ENCODE measurements at regions not wholly inside any gene's neighbourhood (a gene's known extent, or its start where the extent isn't known, plus 50 kb on each side); places are given as distances from the start of the nearest gene placed in this dataset.

DNA sequence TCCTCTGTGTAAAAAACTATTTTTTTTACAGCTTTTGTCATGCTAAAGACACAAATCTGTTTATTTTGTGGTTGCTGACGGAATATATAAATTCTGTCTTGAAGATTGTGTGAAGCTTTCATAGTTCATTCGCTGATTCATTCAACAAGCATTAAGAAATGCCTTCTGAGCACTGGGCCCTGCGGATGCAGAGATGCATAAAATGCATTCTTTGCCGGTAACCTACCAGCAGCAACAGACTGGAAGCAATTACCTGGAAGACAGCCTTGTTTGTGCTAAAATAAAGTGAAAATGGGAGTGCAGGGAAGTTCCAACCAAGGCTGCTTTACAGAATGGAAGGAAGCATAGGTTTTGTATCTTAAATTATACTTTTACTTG lies 119.7 kb downstream of the PMAIP1 start:
- Histone ChIP-seq H4K20me1 (ENCODE audit: insufficient read depth, low read length) (no peaks in the 10 kb centered on the region), H3K4me2 (ENCODE audit: low read depth, low read length) (no peak overlapping the region), H3K79me2 (ENCODE audit: insufficient read depth, low read length) (no peaks in the 10 kb centered on the region), H3K27ac (ENCODE audit: extremely low read length, insufficient read depth, low read length) (no peak overlapping the region), H3K9me3 (ENCODE audit: low read length) (no peaks in the 10 kb centered on the region), H3K4me3 (replicated peaks in 1 of 3; ENCODE audit: insufficient read depth in 1 of 3, low read depth in 2 of 3, low read length in 3 of 3) (no peak overlapping the region), H3K27me3 (ENCODE audit: control insufficient read depth in 1 of 2, insufficient read depth in 2 of 2, low read length in 2 of 2) (no peaks in the 10 kb centered on the region), H2AFZ (ENCODE audit: low read length) (no peak overlapping the region), H3K4me1 (ENCODE audit: insufficient read depth, low read length) (no peaks in the 10 kb centered on the region), H3K36me3 (replicated peaks in 1 of 2; ENCODE audit: control insufficient read depth in 1 of 2, insufficient read depth in 2 of 2, low read length in 2 of 2) (no peaks in the 10 kb centered on the region), H3K9ac (ENCODE audit: insufficient read depth, low read depth, low read length) (no peak overlapping the region)
- DNase-seq (ENCODE audit: low spot score) (no peak), FAIRE-seq (no peak), ATAC-seq (no peak)
- no TSS peak for BruUV-seq (replicated peaks)
- intact Hi-C loops (cut with micrococcal nuclease; ENCODE audit: unreplicated experiment), result no loop called here
- POLR2A ChIA-PET, result no interaction called here
- in situ Hi-C loops (cut with HindIII; ENCODE audit: extremely low pct_ligation_motif_present, low pct_unique_long_range_greater_than_20kb), result no loop called here
- 5% methylated on average over 4 of the region's 4 CpGs for WGBS (ENCODE audit: low lambda C conversion rate)
- no peak for TF ChIP-seq ZBTB20 (CRISPR knock-in tag; IDR thresholded peaks at IDR 0.05; ENCODE audit: borderline replicate concordance, low read depth)
- no peak for TF ChIP-seq BRCA1 (CRISPR knock-in tag; IDR thresholded peaks at IDR 0.05)
- no peak for TF ChIP-seq ZNF850 (CRISPR knock-in tag; conservative IDR thresholded peaks at IDR 0.05)
- TF ChIP-seq SMAD3 (CRISPR knock-in tag; IDR thresholded peaks at IDR 0.05), result no peak
- TF ChIP-seq PLRG1 (conservative IDR thresholded peaks at IDR 0.05), result no peak
- TF ChIP-seq JUN (CRISPR knock-in tag; IDR thresholded peaks at IDR 0.05), result no peak
- TF ChIP-seq HNRNPK (IDR thresholded peaks at IDR 0.05; ENCODE audit: low read depth, low read length, poor library complexity, severe bottlenecking), result no peak
- TF ChIP-seq, protein P1, sequence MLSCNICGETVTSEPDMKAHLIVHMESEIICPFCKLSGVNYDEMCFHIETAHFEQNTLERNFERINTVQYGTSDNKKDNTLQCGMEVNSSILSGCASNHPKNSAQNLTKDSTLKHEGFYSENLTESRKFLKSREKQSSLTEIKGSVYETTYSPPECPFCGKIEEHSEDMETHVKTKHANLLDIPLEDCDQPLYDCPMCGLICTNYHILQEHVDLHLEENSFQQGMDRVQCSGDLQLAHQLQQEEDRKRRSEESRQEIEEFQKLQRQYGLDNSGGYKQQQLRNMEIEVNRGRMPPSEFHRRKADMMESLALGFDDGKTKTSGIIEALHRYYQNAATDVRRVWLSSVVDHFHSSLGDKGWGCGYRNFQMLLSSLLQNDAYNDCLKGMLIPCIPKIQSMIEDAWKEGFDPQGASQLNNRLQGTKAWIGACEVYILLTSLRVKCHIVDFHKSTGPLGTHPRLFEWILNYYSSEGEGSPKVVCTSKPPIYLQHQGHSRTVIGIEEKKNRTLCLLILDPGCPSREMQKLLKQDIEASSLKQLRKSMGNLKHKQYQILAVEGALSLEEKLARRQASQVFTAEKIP (CRISPR knock-in tag; IDR thresholded peaks at IDR 0.05; ENCODE audit: borderline replicate concordance), result no peak
- TF ChIP-seq ZNF556 (CRISPR knock-in tag; IDR thresholded peaks at IDR 0.05; ENCODE audit: borderline replicate concordance), result no peak
- TF ChIP-seq, protein P2, sequence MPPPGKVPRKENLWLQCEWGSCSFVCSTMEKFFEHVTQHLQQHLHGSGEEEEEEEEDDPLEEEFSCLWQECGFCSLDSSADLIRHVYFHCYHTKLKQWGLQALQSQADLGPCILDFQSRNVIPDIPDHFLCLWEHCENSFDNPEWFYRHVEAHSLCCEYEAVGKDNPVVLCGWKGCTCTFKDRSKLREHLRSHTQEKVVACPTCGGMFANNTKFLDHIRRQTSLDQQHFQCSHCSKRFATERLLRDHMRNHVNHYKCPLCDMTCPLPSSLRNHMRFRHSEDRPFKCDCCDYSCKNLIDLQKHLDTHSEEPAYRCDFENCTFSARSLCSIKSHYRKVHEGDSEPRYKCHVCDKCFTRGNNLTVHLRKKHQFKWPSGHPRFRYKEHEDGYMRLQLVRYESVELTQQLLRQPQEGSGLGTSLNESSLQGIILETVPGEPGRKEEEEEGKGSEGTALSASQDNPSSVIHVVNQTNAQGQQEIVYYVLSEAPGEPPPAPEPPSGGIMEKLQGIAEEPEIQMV (CRISPR knock-in tag; IDR thresholded peaks at IDR 0.05; ENCODE audit: low read depth), result no peak
- TF ChIP-seq POLR2A (IDR thresholded peaks at IDR 0.05; ENCODE audit: insufficient read depth in 1 of 2, low read depth in 2 of 2, low read length in 2 of 2), result no peak
- no peak for TF ChIP-seq PHF8 (CRISPR knock-in tag; IDR thresholded peaks at IDR 0.05)
- no peak for TF ChIP-seq ZSCAN21 (CRISPR knock-in tag; IDR thresholded peaks at IDR 0.05; ENCODE audit: borderline replicate concordance)
- no peak for TF ChIP-seq ZFP41 (CRISPR knock-in tag; IDR thresholded peaks at IDR 0.05; ENCODE audit: borderline replicate concordance)
- TF ChIP-seq ZNF501 (CRISPR knock-in tag; IDR thresholded peaks at IDR 0.05), result no peak
- no peak for TF ChIP-seq PRMT3 (CRISPR knock-in tag; IDR thresholded peaks at IDR 0.05; ENCODE audit: borderline replicate concordance, low read depth)
- no peak for TF ChIP-seq SAP130 (CRISPR knock-in tag; IDR thresholded peaks at IDR 0.05; ENCODE audit: low read depth)
- TF ChIP-seq RAD51 (IDR thresholded peaks at IDR 0.05; ENCODE audit: borderline replicate concordance), result no peak
- TF ChIP-seq CBX1 (IDR thresholded peaks at IDR 0.05; ENCODE audit: low read depth), result no peak
- CTCF ChIA-PET (ENCODE audit: low intra/inter-chr PET ratio, low total read pairs), result no interaction called here
